ENCODE measurements at regions not wholly inside any gene's neighbourhood (a gene's known extent, or its start where the extent isn't known, plus 50 kb on each side); places are given as distances from the start of the nearest gene placed in this dataset.

- TF ChIP-seq CTCF (IDR thresholded peaks at IDR 0.05; ENCODE audit: control extremely low read depth, extremely low read depth), result no peak
- DNase-seq (no peak), ATAC-seq (ENCODE audit: insufficient read depth, low FRiP score) (no peak)
- no peak overlapping the region for H3K4me3 ChIP-seq
- peaks cover 0 to 14% (median 6%) of the 10 kb centered on the region in 4 donors for H3K9me3 ChIP-seq (ENCODE audit: control insufficient read depth in 4 of 4, insufficient read depth in 3 of 4, low read length in 3 of 4)
- H3K9ac ChIP-seq (ENCODE audit: insufficient read depth in 1 of 2, low read length in 2 of 2), result no peak overlapping the region
- H3K27me3 ChIP-seq (ENCODE audit: control insufficient read depth in 3 of 3, insufficient read depth in 3 of 3, low read length in 2 of 3), result no peaks in the 10 kb centered on the region
- H3K4me1 ChIP-seq (ENCODE audit: control insufficient read depth in 5 of 5, insufficient read depth in 5 of 5, low read length in 5 of 5), result peaks cover 0 to 4% (median 0%) of the 10 kb centered on the region in 5 donors
- no peak overlapping the region for H3K27ac ChIP-seq (ENCODE audit: low read depth in 1 of 2, low read length in 1 of 2)
- H3K36me3 ChIP-seq (ENCODE audit: control insufficient read depth in 4 of 4, insufficient read depth in 4 of 4, low read length in 4 of 4), result no peaks in the 10 kb centered on the region
- 82 to 83% methylated on average over 3 of the region's 3 CpGs for WGBS, 2 donors
Observed at GRCh38 chr2:217142649-217143266, 282.9 kb upstream of the TNP1 start.

GRCh38 chr2:217138284-217138683 is 278.4 kb upstream of the TNP1 start:
- 92 to 94% methylated on average over 4 of the region's 4 CpGs for WGBS, 2 donors
- Histone ChIP-seq H3K27me3 (ENCODE audit: control insufficient read depth in 3 of 3, insufficient read depth in 3 of 3, low read length in 2 of 3) (no peaks in the 10 kb centered on the region), H3K27ac (ENCODE audit: low read depth in 1 of 2, low read length in 1 of 2) (no peak overlapping the region), H3K4me1 (ENCODE audit: control insufficient read depth in 5 of 5, insufficient read depth in 5 of 5, low read length in 5 of 5) (no peaks in the 10 kb centered on the region), H3K9me3 (ENCODE audit: control insufficient read depth in 4 of 4, insufficient read depth in 3 of 4, low read length in 3 of 4) (peaks cover 0 to 17% (median 7%) of the 10 kb centered on the region in 4 donors), H3K36me3 (ENCODE audit: control insufficient read depth in 4 of 4, insufficient read depth in 4 of 4, low read length in 4 of 4) (no peaks in the 10 kb centered on the region), H3K9ac (ENCODE audit: insufficient read depth in 1 of 2, low read length in 2 of 2) (no peak overlapping the region), H3K4me3 (no peak overlapping the region)
- no peak for ATAC-seq (ENCODE audit: insufficient read depth, low FRiP score)
- no peak for TF ChIP-seq CTCF (IDR thresholded peaks at IDR 0.05; ENCODE audit: control extremely low read depth, extremely low read depth)
- no peak for DNase-seq

GRCh38 chr2:217127744-217128143 is 267.9 kb upstream of the TNP1 start:
- Histone ChIP-seq H3K27ac (ENCODE audit: low read depth in 1 of 2, low read length in 1 of 2) (no peak overlapping the region), H3K9me3 (ENCODE audit: control insufficient read depth in 4 of 4, insufficient read depth in 3 of 4, low read length in 3 of 4) (no peaks in the 10 kb centered on the region), H3K9ac (ENCODE audit: insufficient read depth in 1 of 2, low read length in 2 of 2) (no peak overlapping the region), H3K4me3 (no peak overlapping the region), H3K27me3 (ENCODE audit: control insufficient read depth in 3 of 3, insufficient read depth in 3 of 3, low read length in 2 of 3) (no peaks in the 10 kb centered on the region), H3K4me1 (ENCODE audit: control insufficient read depth in 5 of 5, insufficient read depth in 5 of 5, low read length in 5 of 5) (no peaks in the 10 kb centered on the region), H3K36me3 (ENCODE audit: control insufficient read depth in 4 of 4, insufficient read depth in 4 of 4, low read length in 4 of 4) (no peaks in the 10 kb centered on the region)
- TF ChIP-seq CTCF (IDR thresholded peaks at IDR 0.05; ENCODE audit: control extremely low read depth, extremely low read depth), result no peak
- no peak for ATAC-seq (ENCODE audit: insufficient read depth, low FRiP score)
- DNase-seq, result no peak
- WGBS, 2 donors, result 90 to 97% methylated on average over 2 of the region's 2 CpGs

- ATAC-seq (ENCODE audit: insufficient read depth, low FRiP score) (no peak), DNase-seq (no peak)
- Histone ChIP-seq H3K9ac (ENCODE audit: insufficient read depth in 1 of 2, low read length in 2 of 2) (no peak overlapping the region), H3K9me3 (ENCODE audit: control insufficient read depth in 4 of 4, insufficient read depth in 3 of 4, low read length in 3 of 4) (no peaks in the 10 kb centered on the region), H3K27ac (ENCODE audit: low read depth in 1 of 2, low read length in 1 of 2) (no peak overlapping the region), H3K4me3 (no peak overlapping the region), H3K4me1 (ENCODE audit: control insufficient read depth in 5 of 5, insufficient read depth in 5 of 5, low read length in 5 of 5) (no peaks in the 10 kb centered on the region), H3K27me3 (ENCODE audit: control insufficient read depth in 3 of 3, insufficient read depth in 3 of 3, low read length in 2 of 3) (no peaks in the 10 kb centered on the region), H3K36me3 (ENCODE audit: control insufficient read depth in 4 of 4, insufficient read depth in 4 of 4, low read length in 4 of 4) (no peaks in the 10 kb centered on the region)
- WGBS, 2 donors, result 92 to 95% methylated on average over 3 of the region's 3 CpGs
- TF ChIP-seq CTCF (IDR thresholded peaks at IDR 0.05; ENCODE audit: control extremely low read depth, extremely low read depth), result no peak
Observed at GRCh38 chr2:217125014-217125413, 265.1 kb upstream of the TNP1 start.
